Liver (tissue), 3 donors: ENCODE measurements at regions not wholly inside any gene's neighbourhood (a gene's known extent, or its start where the extent isn't known, plus 50 kb on each side); places are given as distances from the start of the nearest gene placed in this dataset.

Experiments used
- CTCF ChIP-seq: fragments of 150-350 bp; IDR thresholded peaks from 2 replicates; pipeline ENCODE4 v1.5.1; 2017; ENCODE audit warnings: improper control_type of control experiment, low read depth, low read length; ENCODE audit not compliant: missing input control
- EGR1 ChIP-seq, 2 donors: IDR thresholded peaks; 2 replicates each; pipeline ENCODE4 v1.6.1; 2016 to 2018; ENCODE audit warnings: antibody characterized with exemption in 2 of 2, low read depth in 2 of 2
- FOXA1 ChIP-seq: IDR thresholded peaks from 2 replicates; pipeline ENCODE4 v1.6.1; 2016; ENCODE audit warnings: antibody characterized with exemption
- JUND ChIP-seq, 2 donors: IDR thresholded peaks; 2 replicates each; pipeline ENCODE4 v1.6.1; 2016; ENCODE audit warnings: antibody characterized with exemption in 2 of 2
- MAX ChIP-seq: IDR thresholded peaks from 2 replicates; pipeline ENCODE4 v1.6.1; 2016; ENCODE audit warnings: antibody characterized with exemption
- RAD21 ChIP-seq, 2 donors: IDR thresholded peaks; 2 replicates each; pipeline ENCODE4 v1.6.1; 2016; ENCODE audit warnings: antibody characterized with exemption in 2 of 2, mild to moderate bottlenecking in 2 of 2
- REST ChIP-seq: IDR thresholded peaks from 2 replicates; pipeline ENCODE4 v1.6.1; 2016; ENCODE audit warnings: antibody characterized with exemption, mild to moderate bottlenecking
- SP1 ChIP-seq: IDR thresholded peaks from 2 replicates; pipeline ENCODE4 v1.6.1; 2018; ENCODE audit warnings: antibody characterized with exemption, mild to moderate bottlenecking
- TAF1 ChIP-seq: conservative IDR thresholded peaks from 2 replicates; pipeline ENCODE4 v1.6.1; 2016; ENCODE audit warnings: antibody characterized with exemption, mild to moderate bottlenecking
- YY1 ChIP-seq: IDR thresholded peaks from 2 replicates; pipeline ENCODE4 v1.6.1; 2016; ENCODE audit warnings: antibody characterized with exemption, mild to moderate bottlenecking
- donor health status: healthy.
- donor health status: healthy.

GRCh38 chr4:78683352-78683751 lies 92.8 kb upstream of the BMP2K start:
- TF ChIP-seq CTCF (no peak), REST (no peak), MAX (no peak), SP1 (no peak), EGR1 (IDR thresholded peaks at IDR 0.05; ENCODE audit: low read depth in 2 of 2) (no peak), JUND (IDR thresholded peaks at IDR 0.05) (no peak), YY1 (no peak), TAF1 (no peak), RAD21 (IDR thresholded peaks at IDR 0.05) (no peak), FOXA1 (no peak)
